ENCODE measurements at regions not wholly inside any gene's neighbourhood (a gene's known extent, or its start where the extent isn't known, plus 50 kb on each side); places are given as distances from the start of the nearest gene placed in this dataset.
A peak's percentile ranks its signal among the peaks of the same experiment; 100 is the strongest.

DNA sequence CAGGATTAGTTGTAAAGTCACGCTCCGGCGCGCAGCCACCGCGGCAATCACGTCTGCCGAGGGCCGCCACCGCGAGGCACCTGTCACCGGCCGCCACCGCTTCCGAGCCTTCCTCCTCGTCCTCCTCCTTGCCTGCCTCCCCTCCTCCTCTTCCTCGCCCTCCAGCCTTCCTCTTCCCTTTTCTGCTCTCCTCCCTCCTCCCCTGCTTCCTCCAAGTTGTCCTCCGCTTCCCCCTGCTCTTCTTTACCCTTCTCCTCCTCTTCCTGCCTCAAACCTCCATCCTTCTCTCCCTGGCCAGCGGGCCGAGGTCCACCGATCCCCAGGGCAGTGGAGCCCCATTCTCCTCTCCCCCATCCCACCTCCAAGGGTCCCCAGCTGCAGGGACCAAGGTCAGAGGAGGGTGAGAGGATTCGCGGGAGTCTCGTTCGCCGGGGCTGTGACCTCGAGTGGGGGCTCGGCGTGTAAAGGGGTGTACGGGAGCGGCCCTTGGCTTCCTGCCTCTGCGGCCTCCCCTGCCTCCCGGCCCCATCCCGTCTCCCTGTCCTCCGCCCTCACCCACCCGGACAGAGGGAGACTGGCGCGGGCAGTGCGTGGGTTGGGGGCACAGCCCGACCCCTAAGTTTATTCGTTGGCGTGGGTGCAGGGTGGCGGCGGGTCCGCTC is 89.5 kb upstream of the PAX2 start:
- Histone ChIP-seq H3K4me1 (peaks cover 0 to 32% (median 6%) of the 10 kb centered on the region in 12 donors), H3K36me3 (no peaks in the 10 kb centered on the region), H3K9me3 (no peaks in the 10 kb centered on the region), H3K27me3 (peaks cover 47 to 91% (median 86%) of the 10 kb centered on the region in 9 donors), H3K27ac (no peak overlapping the region), H3K4me3 (peak overlapping the region in 2 of 12 donors; percentile 15 to 26)
- DNase-seq: no peak
- intact Hi-C loops (cut with DNase I): no loop called here
- 1 to 2% (median 2%) methylated on average over 43 to 45 of the region's 45 CpGs for WGBS, 4 donors
- no peak for ATAC-seq
- TF ChIP-seq, protein P1, sequence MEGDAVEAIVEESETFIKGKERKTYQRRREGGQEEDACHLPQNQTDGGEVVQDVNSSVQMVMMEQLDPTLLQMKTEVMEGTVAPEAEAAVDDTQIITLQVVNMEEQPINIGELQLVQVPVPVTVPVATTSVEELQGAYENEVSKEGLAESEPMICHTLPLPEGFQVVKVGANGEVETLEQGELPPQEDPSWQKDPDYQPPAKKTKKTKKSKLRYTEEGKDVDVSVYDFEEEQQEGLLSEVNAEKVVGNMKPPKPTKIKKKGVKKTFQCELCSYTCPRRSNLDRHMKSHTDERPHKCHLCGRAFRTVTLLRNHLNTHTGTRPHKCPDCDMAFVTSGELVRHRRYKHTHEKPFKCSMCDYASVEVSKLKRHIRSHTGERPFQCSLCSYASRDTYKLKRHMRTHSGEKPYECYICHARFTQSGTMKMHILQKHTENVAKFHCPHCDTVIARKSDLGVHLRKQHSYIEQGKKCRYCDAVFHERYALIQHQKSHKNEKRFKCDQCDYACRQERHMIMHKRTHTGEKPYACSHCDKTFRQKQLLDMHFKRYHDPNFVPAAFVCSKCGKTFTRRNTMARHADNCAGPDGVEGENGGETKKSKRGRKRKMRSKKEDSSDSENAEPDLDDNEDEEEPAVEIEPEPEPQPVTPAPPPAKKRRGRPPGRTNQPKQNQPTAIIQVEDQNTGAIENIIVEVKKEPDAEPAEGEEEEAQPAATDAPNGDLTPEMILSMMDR (IDR thresholded peaks at IDR 0.05): no peak
- TF ChIP-seq POLR2A (IDR thresholded peaks at IDR 0.05): no peak

DNA sequence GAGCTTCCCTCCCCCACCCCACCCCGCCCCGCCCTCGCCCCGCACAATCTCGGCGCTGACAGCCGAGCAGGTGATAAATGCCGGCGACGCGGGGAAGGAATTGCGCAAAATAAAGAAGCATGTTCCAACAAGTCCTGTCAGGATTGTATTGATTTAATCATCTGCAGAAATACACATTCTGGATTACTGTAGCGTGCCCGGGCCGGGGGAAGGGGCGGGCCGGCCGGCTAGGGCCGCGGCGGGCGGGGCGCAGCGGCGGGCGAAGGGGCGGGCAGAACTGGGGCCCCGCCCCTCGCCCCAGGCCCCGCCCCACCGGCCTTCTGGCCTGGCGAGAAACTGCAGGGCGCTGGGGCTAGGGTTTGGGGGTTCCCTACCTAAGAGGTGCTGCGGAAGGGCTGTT is 88.9 kb upstream of the PAX2 start:
- Histone ChIP-seq H3K9me3 (no peaks in the 10 kb centered on the region), H3K4me3 (peak overlapping the region in 2 of 12 donors; percentile 15 to 26), H3K27me3 (peaks cover 47 to 96% (median 90%) of the 10 kb centered on the region in 9 donors), H3K36me3 (no peaks in the 10 kb centered on the region), H3K27ac (no peak overlapping the region), H3K4me1 (peaks cover 0 to 32% (median 6%) of the 10 kb centered on the region in 12 donors)
- no peak for ATAC-seq
- no peak for TF ChIP-seq POLR2A (IDR thresholded peaks at IDR 0.05)
- TF ChIP-seq, protein P1 (IDR thresholded peaks at IDR 0.05): no peak
- intact Hi-C loops (cut with DNase I): no loop called here
- no peak for DNase-seq
- 0 to 4% (median 2%) methylated on average over 8 to 34 of the region's 34 CpGs for WGBS, 4 donors

DNA sequence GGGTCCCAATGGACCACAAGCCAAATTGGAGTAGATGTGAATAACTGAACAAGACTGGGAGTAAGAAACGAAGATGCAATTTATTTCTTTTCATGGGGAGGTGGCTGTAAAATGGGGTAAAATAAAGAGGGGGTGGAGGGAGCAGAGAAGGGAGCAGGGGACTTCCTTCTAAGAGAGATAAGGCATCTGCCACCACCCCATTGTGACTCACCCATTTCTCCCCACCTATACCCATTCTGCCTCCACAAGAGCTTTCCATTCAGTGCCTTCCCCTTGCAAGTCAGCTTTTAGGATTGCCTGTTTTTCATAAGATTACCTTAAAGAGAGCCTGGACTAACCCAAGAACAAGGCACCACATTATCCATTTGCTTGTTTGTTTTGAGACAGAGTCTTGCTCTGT is 87.1 kb upstream of the PAX2 start:
- DNase-seq (no peak), ATAC-seq (no peak)
- WGBS, 4 donors: 28 to 43% (median 41%) methylated on average over 1 of the region's 1 CpG
- intact Hi-C loops (cut with DNase I): no loop called here
- Histone ChIP-seq H3K9me3 (no peaks in the 10 kb centered on the region), H3K4me1 (peaks cover 0 to 32% (median 6%) of the 10 kb centered on the region in 12 donors), H3K27ac (no peak overlapping the region), H3K27me3 (peaks cover 53 to 99% (median 91%) of the 10 kb centered on the region in 9 donors), H3K4me3 (no peak overlapping the region), H3K36me3 (no peaks in the 10 kb centered on the region)
- TF ChIP-seq, protein P1 (IDR thresholded peaks at IDR 0.05): no peak

DNA sequence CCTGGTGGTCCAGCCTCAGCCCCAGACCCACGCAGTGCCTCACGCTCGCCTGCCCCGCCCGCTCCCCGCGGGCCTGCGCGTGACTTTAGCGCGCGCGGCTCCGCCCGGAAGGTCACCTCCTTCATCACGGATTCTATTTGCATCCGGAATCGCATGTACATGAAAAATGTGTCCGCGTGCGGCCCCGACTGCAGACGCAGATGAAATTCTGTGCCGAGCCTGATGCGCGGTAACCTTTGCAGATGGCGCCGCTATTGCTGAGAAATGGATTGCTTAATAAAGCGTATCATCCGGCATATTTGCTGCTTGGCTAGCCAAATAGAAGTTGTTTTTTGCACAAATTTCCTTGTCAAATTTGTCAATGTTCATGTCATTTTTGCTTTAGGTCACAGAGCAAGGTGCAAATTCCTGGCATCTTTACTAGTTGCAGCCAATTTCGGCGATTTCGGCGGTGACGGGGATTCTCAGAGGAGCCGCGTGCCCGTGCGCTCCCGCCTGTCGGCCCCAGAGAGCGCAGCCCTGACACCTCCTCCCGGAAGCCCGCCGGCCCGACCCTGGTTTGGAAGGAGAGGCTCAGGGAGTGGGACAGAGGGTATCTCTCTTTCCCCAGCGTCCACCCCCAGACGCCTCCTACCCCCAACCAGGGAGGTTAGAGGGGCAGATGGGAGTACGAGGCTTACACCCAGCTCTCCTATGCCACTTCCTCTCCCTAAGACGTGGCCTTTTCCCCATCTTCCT is 85.9 kb upstream of the PAX2 start:
- 4 to 6% (median 5%) methylated on average over 43 to 50 of the region's 50 CpGs for WGBS, 4 donors
- H3K4me1 ChIP-seq: peaks cover 0 to 23% (median 2%) of the 10 kb centered on the region in 12 donors
- no peaks in the 10 kb centered on the region for H3K36me3 ChIP-seq
- DNase-seq (no peak), ATAC-seq (no peak)
- no peak overlapping the region for H3K27ac ChIP-seq
- H3K9me3 ChIP-seq: no peaks in the 10 kb centered on the region
- no peak overlapping the region for H3K4me3 ChIP-seq
- TF ChIP-seq, protein P1 (IDR thresholded peaks at IDR 0.05): no peak
- TF ChIP-seq POLR2A (IDR thresholded peaks at IDR 0.05): no peak
- peaks cover 51 to 98% (median 87%) of the 10 kb centered on the region in 9 donors for H3K27me3 ChIP-seq
- intact Hi-C loops (cut with DNase I): no loop called here
